HL-60 (cell line): ENCODE measurements at regions not wholly inside any gene's neighbourhood (a gene's known extent, or its start where the extent isn't known, plus 50 kb on each side); places are given as distances from the start of the nearest gene placed in this dataset.

Experiments
- CTCF ChIP-seq: IDR thresholded peaks from one replicate; pipeline ENCODE4 v1.5.1; 2011; ENCODE audit warnings: low read length, control low read depth, inconsistent platforms; ENCODE audit not compliant: insufficient read depth
- GABPA ChIP-seq: IDR thresholded peaks from 2 replicates; pipeline ENCODE4 v1.6.1; 2012; ENCODE audit warnings: low read depth
- POLR2AphosphoS5 ChIP-seq: IDR thresholded peaks from 2 replicates; pipeline ENCODE4 v1.6.1; 2012; ENCODE audit warnings: low read depth
- REST ChIP-seq: IDR thresholded peaks from 2 replicates; pipeline ENCODE4 v1.6.1; 2012; ENCODE audit warnings: low read depth; ENCODE audit not compliant: insufficient replicate concordance
- SPI1 ChIP-seq: IDR thresholded peaks from 2 replicates; pipeline ENCODE4 v1.6.1; 2012; ENCODE audit warnings: low read depth, mild to moderate bottlenecking, borderline replicate concordance

- no peak for TF ChIP-seq CTCF
- no peak for TF ChIP-seq POLR2AphosphoS5
- no peak for TF ChIP-seq GABPA
- no peak for TF ChIP-seq REST
- no peak for TF ChIP-seq SPI1
Observed at GRCh38 chr5:100017520-100018262, 517.5 kb upstream of the FAM174A start.
